Adrenal gland (tissue), 9 donors: ENCODE measurements at regions not wholly inside any gene's neighbourhood (a gene's known extent, or its start where the extent isn't known, plus 50 kb on each side); places are given as distances from the start of the nearest gene placed in this dataset.

Source experiments
- DNase-seq, 7 donors: peaks; one replicate each; pipeline ENCODE4 v3.0.0-alpha.2; 2019 to 2020
- H3K27ac ChIP-seq, 5 donors: fragments of 200-600 bp; sonication (generic) in 4 of 5; 1 replicate in 3 of 5; 2 replicates in 2 of 5; pipeline versions ENCODE4 v1.5.1 to v1.8.0; 2016 to 2020; ENCODE audit warnings: mild to moderate bottlenecking in 1 of 5
- H3K27me3 ChIP-seq: fragments of 200-600 bp; 2 replicates; pipeline ENCODE4 v1.8.0; 2021
- H3K36me3 ChIP-seq, 2 donors: fragments of 200-600 bp; replicated peaks in 1 of 2; 1 replicate in 1 of 2; 2 replicates in 1 of 2; pipeline versions ENCODE4 v1.5.1 to v1.8.0; 2018 to 2022
- H3K4me1 ChIP-seq, 2 donors: fragments of 200-600 bp; replicated peaks in 1 of 2; 1 replicate in 1 of 2; 2 replicates in 1 of 2; pipeline versions ENCODE4 v1.5.1 to v1.8.0; 2018 to 2021
- H3K4me3 ChIP-seq, 4 donors: fragments of 200-600 bp; sonication (generic) in 3 of 4; one replicate each; pipeline ENCODE4 v1.5.1; 2016 to 2018
- H3K9me3 ChIP-seq, 3 donors: fragments of 200-600 bp; sonication (generic) in 1 of 3; replicated peaks in 1 of 3; 1 replicate in 2 of 3; 2 replicates in 1 of 3; pipeline versions ENCODE4 v1.5.1 to v1.8.0; 2016 to 2021
- POLR2A ChIP-seq, 2 donors: fragments of 450-650 bp; IDR thresholded peaks; one replicate each; pipeline ENCODE4 v1.6.1; 2017; ENCODE audit warnings: antibody characterized with exemption in 2 of 2, mild to moderate bottlenecking in 2 of 2, moderate library complexity in 1 of 2
- WGBS, 4 donors: extraction: QIAGEN DNeasy Blood & Tissue Kit in 2 of 4; methylation state at CpG; one replicate each; pipeline versions ENCODE4 v1.1.5 to v1.1.7; 2013 to 2017; 5-methylcytosine and 5-hydroxymethylcytosine counted together
- intact Hi-C, 2 donors: fragments of 100-400 bp; cut with DNase I; formaldehyde crosslinking; loops; one replicate each; pipeline versions ENCODE4 v1.14.1 to v1.15.0; 2022 to 2023
- TF ChIP-seq, protein P1 (sequence below), 6 experiments: fragments of 450-650 bp in 4 of 6; fragments of 200-600 bp in 2 of 6; sonication (generic) in 1 of 6; IDR thresholded peaks; 1 replicate in 5 of 6; 2 replicates in 1 of 6; pipeline versions ENCODE4 v1.5.1 to v1.8.0; 2016 to 2021; ENCODE audit warnings: antibody characterized with exemption in 6 of 6, mild to moderate bottlenecking in 2 of 6, moderate library complexity in 1 of 6
- donor health status: healthy with polysubstance abuse.
- donor health status: Bipolar disorder and iron deficiency.
- donor health status: DM: yes; HTN: yes; CAD: no.
- donor health status: DM: no; HTN: no; CAD: no.
- donor health status: DM: no; HTN: no; CAD: no.

DNA sequence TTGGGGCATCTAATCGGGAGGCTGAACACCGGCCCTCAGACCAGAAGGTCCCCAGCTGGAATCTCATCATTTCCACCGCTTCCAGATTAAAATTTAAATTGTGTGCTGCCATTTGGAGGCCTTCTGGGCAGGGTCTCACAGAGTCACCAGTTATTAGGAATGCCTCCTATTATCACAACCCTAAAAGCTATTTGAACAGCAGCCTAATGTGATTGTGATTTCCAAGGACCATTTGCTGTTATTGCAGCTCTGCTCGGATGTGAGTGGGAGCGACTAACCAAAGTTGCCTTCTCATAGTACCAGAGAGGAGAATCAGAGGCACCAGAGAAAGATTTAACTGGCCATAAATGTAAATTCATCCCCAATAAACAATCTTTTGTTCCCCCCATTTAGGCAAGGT lies 277.3 kb downstream of the RNF144B start:
- intact Hi-C loops = no loop called here
- no peaks in the 10 kb centered on the region for H3K9me3 ChIP-seq
- DNase-seq = no peak
- TF ChIP-seq, protein P1, sequence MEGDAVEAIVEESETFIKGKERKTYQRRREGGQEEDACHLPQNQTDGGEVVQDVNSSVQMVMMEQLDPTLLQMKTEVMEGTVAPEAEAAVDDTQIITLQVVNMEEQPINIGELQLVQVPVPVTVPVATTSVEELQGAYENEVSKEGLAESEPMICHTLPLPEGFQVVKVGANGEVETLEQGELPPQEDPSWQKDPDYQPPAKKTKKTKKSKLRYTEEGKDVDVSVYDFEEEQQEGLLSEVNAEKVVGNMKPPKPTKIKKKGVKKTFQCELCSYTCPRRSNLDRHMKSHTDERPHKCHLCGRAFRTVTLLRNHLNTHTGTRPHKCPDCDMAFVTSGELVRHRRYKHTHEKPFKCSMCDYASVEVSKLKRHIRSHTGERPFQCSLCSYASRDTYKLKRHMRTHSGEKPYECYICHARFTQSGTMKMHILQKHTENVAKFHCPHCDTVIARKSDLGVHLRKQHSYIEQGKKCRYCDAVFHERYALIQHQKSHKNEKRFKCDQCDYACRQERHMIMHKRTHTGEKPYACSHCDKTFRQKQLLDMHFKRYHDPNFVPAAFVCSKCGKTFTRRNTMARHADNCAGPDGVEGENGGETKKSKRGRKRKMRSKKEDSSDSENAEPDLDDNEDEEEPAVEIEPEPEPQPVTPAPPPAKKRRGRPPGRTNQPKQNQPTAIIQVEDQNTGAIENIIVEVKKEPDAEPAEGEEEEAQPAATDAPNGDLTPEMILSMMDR (IDR thresholded peaks at IDR 0.05) = no peak
- no peak for TF ChIP-seq POLR2A (IDR thresholded peaks at IDR 0.05)
- H3K4me1 ChIP-seq = no peaks in the 10 kb centered on the region
- H3K27ac ChIP-seq = no peak overlapping the region
- H3K4me3 ChIP-seq = no peak overlapping the region
- H3K36me3 ChIP-seq = no peaks in the 10 kb centered on the region
- no peaks in the 10 kb centered on the region for H3K27me3 ChIP-seq
- WGBS, 4 donors = 73 to 83% (median 80%) methylated on average over 5 of the region's 5 CpGs

DNA sequence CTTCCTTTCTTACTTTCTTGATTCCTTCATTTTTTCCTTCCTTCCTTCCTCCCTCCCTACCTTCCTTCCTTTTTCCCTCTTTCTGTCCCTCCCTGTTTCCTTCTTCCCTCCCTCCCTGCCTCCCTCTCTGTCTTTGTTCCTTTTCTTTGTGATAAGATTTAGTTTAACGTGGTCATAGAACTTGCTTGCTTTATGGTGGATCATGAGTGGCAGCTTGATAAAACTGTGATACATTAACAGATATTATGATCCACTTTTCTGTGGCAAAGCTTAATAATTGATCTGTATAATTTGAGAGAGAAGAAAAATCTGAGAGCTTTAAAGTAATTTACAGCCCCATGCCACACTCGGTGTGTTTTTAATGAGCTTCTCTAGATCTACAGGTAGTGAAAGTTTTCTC lies 280.5 kb downstream of the RNF144B start:
- Histone ChIP-seq H3K4me1 (no peaks in the 10 kb centered on the region), H3K27ac (no peak overlapping the region), H3K4me3 (no peak overlapping the region), H3K9me3 (no peaks in the 10 kb centered on the region), H3K36me3 (no peaks in the 10 kb centered on the region), H3K27me3 (no peaks in the 10 kb centered on the region)
- 36 to 40% (median 38%) methylated on average over 2 of the region's 2 CpGs for WGBS, 4 donors
- TF ChIP-seq, protein P1 (IDR thresholded peaks at IDR 0.05) = no peak
- no peak for TF ChIP-seq POLR2A (IDR thresholded peaks at IDR 0.05)
- DNase-seq = no peak
- intact Hi-C loops = no loop called here

DNA sequence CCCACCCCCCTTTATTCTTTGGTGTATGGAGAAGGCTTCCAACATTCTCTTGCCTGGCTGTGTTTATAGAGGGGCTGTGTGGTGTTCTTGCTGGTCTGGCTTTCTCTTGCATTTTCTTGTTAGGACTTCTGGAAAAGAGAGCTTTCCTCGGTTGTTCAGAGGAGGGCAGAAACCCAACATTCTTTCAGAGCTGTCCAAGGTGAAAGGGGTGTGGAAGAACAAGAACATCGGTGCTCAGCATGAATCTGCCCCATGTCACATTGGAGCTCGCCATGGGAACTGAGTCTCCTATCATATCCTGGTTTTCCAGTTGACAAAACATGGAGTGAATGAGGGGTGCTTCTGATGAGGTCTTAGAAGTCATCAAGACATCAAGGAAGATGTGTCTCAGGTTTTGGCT lies 281.8 kb downstream of the RNF144B start:
- H3K4me3 ChIP-seq = no peak overlapping the region
- 65 to 74% (median 68%) methylated on average over 3 of the region's 3 CpGs for WGBS, 4 donors
- TF ChIP-seq POLR2A (IDR thresholded peaks at IDR 0.05) = no peak
- TF ChIP-seq, protein P1 (IDR thresholded peaks at IDR 0.05) = no peak
- H3K36me3 ChIP-seq = no peaks in the 10 kb centered on the region
- H3K4me1 ChIP-seq = no peaks in the 10 kb centered on the region
- H3K9me3 ChIP-seq = no peaks in the 10 kb centered on the region
- DNase-seq = no peak
- H3K27ac ChIP-seq = no peak overlapping the region
- no peaks in the 10 kb centered on the region for H3K27me3 ChIP-seq
- intact Hi-C loops = no loop called here

DNA sequence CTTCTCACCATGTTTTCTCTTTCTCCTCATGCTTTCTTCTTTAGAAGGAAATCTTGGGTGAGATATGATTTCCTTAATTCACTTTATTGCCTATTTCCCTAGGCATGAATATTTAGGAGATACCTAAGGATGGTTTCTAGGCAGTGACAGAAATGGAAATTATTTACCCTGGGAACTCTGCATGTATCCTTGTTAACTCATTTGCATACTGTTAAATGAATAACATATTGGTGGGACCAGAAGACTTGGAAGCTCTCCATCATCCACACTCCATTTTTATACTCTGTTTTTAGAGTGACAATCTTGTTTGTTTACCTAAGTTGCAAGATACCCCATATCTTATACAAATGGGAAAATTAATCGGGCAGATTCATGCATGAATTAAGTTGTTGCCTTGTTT lies 285.7 kb downstream of the RNF144B start:
- Histone ChIP-seq H3K36me3 (no peaks in the 10 kb centered on the region), H3K9me3 (no peaks in the 10 kb centered on the region), H3K4me3 (no peak overlapping the region), H3K27ac (no peak overlapping the region), H3K4me1 (no peaks in the 10 kb centered on the region), H3K27me3 (no peaks in the 10 kb centered on the region)
- TF ChIP-seq, protein P1 (IDR thresholded peaks at IDR 0.05) = no peak
- intact Hi-C loops = no loop called here
- WGBS, 4 donors = 62 to 76% (median 67%) methylated on average over 1 of the region's 1 CpG
- DNase-seq = no peak
